SH-SY5Y (cell line): ENCODE measurements at regions not wholly inside any gene's neighbourhood (a gene's known extent, or its start where the extent isn't known, plus 50 kb on each side); places are given as distances from the start of the nearest gene placed in this dataset.

Source experiments
- GATA2 ChIP-seq: IDR thresholded peaks from 2 replicates; pipeline ENCODE4 v1.6.1; 2011; ENCODE audit warnings: mild to moderate bottlenecking, low read depth, low read length
- GATA3 ChIP-seq: IDR thresholded peaks from 2 replicates; pipeline ENCODE4 v1.6.1; 2011; ENCODE audit warnings: low read depth, mild to moderate bottlenecking, low read length, moderate library complexity

DNA sequence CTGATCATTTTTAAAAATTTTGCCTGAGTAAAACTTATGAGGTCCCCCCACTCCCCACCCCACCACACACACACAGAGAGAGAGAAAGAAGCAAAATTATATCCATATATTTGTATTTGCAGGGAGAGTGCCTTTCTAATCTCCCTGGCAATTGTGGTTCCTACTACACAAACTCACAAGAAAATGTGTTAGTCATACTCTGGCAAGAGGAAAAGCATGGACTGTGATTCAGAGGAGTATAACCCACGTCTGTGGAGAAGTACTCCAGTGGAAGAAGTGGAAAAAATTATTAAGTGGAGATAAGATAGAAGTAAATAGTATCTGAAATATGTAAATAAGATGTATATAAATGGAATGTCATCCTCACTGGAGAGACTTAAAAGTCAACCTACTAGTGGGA is 114.0 kb downstream of the DSEL start:
- TF ChIP-seq GATA3 (no peak), GATA2 (no peak)

DNA sequence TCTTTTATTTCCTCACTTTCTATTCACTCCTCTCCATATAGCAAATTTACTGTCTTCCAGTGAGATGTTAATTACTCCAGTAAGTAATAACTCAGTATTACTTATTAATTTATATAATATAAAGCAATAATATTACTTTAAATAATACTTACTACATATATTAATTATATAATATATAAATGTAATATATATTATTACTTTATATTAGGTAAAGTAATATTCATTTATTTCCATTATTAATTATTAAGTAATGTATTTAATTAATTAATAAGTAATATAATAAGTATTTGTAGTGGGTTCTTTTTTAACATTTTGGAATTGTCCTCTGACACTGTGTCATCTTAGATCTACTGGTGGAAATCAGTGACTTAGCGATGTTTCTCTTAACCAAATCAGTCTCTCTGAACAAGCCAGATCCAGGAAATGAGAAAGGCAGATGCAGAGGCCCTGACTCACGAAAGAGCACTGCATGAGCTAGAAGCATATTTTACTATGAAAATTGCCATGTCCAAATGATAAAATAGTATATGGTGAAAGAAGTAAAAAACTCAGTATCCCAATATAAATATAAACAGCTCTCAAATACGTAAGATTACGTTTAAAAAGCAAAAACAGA is 115.9 kb downstream of the DSEL start:
- TF ChIP-seq GATA2 (no peak), GATA3 (no peak)

DNA sequence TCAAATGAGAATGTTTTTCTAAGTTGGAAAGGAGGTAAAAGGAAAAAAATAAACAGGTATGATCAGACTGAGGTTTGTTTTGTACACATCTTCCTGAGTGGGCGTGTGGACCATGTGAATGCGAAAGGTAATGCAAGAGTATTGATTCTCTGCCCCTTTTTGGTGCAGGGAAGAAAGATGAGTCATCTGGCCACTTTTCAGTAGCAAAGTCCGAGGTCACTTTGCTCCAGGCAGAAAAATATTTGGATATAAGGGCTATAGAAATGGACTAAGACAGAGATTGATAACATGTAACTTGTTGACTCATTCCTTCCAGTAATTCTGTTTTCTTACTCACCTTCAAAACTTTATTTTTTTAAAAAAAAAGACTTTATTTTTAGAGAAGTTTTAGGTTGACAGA is 130.5 kb downstream of the DSEL start:
- TF ChIP-seq GATA2 (no peak), GATA3 (no peak)

DNA sequence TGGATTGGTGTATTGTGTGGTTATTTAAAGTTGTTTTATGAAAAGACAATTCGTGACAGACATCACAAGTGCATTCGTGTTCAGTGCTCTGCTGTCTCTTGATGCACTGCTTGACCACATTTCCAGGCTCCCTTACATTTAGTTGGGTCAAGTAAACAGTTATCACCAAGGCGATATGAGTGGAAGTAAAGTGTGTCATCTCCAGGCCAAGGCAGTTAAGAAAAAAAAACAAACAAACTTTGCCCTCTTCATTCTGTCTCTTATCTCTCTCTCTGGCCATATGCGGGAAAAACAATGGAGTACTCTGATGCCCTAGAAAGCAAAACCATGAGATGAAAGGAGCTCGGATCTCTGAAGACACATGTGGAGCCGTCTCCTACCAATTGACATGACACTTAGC is 131.1 kb downstream of the DSEL start:
- TF ChIP-seq GATA3 = no peak
- TF ChIP-seq GATA2 = no peak

DNA sequence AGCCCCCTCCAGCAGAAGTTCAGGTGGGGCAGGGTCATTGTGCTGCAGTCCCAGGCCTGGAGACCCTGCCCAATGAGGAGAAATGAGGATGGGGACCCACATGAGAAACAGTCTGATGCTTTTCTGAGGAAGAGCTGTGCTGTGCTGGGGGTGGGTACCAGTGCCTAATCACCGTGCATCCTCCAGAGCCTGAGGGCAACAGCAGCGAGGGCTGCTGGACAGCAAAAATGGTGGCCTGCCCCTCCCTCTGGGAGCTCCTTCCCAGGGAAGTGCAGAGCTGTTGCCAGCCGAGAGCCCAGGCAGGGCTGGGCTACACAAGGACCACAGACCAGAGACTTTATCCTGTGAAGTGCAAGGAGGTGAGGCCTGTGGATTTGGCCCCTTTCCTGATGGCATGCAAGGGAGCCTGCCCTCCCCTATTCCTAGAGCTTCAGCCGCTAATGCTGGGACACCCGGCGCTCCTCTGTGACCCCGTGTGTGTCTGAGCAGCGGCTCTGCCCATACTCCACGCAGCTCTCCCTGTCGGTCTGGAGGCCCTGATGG is 134.8 kb downstream of the DSEL start:
- no peak for TF ChIP-seq GATA3
- no peak for TF ChIP-seq GATA2

DNA sequence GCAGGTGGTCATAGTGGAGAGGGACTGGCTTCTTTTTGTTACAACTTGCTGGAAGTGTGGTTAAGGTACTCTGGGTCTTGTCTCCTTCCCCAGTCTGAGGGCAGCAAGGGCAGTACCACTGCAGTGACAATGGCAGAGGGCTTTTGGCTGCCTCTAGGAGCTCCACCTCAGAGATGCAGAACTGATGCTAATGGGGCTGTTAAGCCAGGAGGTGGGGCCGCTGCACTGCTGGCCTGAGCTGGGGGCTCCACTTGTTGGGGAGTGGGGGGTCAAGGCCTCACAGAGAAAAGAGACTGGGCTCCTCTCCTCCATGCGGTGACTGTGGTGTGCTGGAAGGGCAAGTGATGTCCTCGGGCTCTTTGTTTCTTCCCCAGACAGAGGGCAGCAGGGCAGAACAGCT is 135.7 kb downstream of the DSEL start:
- TF ChIP-seq GATA2 (no peak), GATA3 (no peak)

DNA sequence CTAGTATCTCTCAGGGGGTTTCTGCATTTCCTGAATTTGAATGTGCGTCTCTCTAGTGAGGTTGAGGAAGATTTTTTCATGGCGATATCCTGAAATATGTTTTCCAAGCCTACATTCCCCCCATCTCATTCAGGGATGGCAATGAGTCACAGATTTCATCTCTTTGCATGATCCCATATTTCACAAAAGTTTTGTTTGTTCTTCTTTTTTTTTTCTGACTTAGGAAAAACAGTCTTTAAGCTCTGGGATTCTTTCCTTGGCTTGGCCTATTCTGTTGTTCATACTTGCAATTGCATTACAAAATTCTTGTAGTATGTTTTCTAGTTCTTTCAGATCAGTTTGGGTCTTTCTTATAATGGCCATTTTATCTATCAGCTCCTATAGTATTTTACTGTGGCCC is 136.5 kb downstream of the DSEL start:
- TF ChIP-seq GATA2 = no peak
- no peak for TF ChIP-seq GATA3

DNA sequence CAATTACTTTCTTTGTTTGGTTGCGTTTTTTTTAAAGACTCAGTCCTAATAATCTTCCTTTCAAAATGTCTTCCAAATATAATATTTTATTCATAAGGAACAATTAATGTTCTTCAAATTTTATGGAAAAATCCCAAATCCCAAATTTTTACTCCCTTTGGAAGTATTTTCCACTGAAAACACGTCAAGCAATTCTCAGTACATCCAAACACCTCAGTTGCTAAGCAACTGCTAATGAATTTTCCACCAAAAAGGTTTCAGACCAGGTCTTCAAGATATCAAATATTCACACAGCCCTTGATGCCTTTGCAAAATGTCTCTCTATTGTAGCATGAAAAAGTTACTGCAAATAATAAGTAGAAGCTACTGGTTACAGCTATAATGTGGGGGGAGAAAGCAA is 140.1 kb downstream of the DSEL start:
- TF ChIP-seq GATA3 (no peak), GATA2 (no peak)

DNA sequence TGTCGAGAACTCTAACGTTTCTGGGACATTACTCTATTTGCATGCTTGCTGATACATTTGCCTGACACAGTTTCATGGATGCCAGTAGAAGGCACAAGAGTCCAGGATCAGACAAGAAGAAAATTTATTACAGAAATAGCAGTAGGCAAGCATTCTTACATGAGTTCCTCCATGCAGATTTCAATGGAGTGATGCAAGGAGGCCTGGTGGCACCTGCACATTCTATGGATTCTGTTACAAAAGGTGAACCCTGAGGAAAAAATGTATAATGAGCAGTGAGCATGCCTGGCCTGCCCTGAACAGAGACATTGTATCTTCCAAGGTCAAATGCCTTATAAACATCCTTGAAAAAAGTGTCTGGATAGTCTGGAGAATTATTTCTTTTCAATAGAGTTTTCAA is 142.9 kb downstream of the DSEL start:
- TF ChIP-seq GATA2 (no peak), GATA3 (no peak)

DNA sequence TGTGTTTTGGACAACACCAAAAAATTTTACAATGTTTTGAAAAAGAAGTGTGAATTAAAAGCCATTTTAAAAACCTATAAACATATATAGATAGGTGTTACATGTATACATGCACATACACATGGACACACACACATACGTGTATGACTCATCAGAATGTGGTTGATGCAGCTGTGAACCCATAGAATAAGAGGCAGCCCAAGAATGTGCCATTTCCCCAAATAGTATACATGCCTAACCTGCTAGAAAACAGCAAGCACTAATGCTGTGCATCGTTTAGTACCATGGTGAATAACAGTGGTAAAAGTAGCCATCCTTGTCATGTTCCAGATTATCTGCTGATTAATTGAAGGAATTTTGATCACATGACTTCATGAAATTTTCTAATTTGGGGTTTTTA is 149.0 kb downstream of the DSEL start:
- no peak for TF ChIP-seq GATA2
- no peak for TF ChIP-seq GATA3

DNA sequence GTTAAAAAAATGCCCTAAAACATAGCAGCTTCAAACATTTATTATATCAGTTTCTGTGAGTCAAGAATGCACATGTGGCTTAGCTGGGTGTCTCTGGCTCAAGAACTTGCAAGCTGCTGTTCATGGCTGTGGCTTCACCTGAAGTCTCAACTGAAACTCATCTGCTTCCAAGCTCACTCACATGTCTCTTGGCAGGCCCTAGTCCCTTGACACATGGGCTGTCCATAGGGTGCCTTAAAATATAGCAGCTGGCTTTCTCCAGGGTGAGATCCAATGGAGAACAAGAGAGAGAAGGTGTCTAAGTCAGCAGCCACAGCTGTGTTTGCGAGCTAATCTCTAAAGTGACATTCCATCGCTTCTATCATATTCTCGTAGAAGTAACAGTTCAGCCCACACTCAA is 152.8 kb downstream of the DSEL start:
- TF ChIP-seq GATA3 = no peak
- TF ChIP-seq GATA2 = no peak

DNA sequence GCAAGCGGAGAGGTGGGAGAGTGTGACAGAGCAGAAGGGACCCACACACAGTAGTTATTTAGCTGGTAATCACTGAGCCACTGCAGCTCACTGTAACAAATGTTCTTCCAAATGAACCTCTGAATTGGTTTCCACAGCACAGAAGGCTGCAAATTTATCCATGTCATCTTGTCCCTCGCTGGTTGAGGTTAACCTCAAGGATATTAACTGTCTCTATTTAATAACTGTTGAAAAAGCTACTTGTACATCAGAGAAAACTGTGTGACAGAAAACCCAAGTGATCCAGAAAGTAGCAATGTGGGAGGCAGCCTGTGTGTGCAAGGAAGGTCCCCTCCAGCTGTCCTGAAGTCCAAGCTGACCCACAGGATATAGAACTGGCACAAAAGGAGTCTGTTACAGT is 153.6 kb downstream of the DSEL start:
- TF ChIP-seq GATA3 = no peak

DNA sequence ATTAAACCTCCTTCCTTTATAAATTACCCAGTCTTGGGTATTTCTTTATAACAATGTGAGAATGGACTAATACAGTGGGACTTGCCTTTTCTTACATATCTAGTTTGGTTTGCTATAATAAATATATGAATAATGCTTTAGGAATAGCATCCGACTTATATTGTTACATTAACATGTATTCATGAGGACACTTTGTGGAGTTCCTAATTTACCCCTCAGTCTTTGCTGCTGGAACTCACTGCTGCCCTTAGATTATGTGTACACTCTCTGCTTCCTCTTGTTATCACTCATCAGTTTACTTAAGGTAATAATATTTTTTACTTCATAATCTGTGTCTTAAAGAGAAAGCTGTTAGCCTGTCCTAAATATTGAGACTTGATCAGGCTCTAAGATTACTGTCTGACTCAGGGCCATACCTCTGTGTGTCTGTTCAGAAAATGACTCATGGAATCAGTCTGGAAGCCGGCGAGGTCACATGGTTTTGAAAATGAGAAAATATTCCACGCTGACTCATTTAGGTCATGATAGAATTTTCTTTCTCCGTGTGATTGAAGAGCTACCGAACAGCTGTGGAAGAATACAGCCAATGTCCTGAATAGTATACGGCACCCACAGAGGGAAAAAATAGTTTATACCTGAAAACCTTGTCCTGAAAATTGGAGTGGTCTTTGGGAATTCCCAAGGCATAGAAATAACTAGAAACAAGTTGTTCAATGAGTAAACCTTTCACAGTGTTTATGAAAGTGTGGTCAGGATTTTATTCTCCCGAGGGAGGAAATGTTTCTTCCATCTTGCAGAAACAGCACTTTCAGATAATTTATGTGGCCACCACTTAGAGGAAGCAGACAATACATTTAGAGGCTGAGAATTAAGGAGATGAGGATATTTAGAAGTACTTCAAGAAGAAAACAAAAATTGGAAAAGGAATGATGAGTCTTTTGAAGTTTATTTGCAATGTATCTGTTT is 156.4 kb downstream of the DSEL start:
- no peak for TF ChIP-seq GATA2
- TF ChIP-seq GATA3 = no peak

DNA sequence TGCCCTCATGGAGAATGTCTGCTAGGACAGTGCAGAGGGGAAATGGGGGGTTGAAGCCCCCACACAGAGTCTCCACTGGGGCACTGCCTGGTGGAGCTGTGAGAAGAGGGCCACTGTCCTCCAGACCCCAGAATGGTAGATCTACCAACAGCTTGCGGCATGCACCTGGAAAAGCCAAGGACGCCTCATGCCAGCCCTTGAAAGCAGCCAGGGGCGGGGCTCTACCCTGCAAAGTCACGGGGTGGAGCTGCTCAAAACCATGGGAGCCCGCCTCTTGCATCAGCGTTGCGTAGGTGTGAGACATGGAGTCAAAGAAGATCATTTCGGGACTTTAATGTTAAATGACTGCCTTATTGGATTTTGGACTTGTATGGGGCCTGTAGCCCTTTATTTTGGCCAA is 157.6 kb downstream of the DSEL start:
- TF ChIP-seq GATA3 (no peak), GATA2 (no peak)

DNA sequence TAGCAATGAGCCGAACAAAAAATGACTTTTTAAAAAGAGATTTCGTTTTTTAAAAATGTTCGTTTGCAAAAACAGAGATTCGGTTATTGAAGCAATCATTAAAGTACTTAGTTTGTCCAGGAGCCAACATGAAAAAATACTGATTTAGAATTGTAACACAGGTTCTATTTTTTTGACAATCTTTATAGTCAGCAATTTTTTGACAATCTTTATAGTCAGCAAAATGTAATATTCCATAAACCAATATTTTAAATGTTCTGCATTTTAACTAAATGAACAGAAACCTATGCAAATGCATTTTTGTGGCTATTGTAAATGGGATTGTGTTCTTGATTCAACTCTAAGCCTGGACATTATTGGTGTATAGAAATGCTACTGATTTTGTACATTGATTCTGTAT is 161.8 kb downstream of the DSEL start:
- no peak for TF ChIP-seq GATA3
- TF ChIP-seq GATA2 = no peak
